PC-3 (cell line): ENCODE measurements at regions not wholly inside any gene's neighbourhood (a gene's known extent, or its start where the extent isn't known, plus 50 kb on each side); places are given as distances from the start of the nearest gene placed in this dataset.
"Not testable (repeated sequence)": the region's sequence is repeated elsewhere in the genome, so short reads cannot be mapped to it uniquely, and the experiment has no call there.

Experiments
- ATAC-seq: fragments of 200-7000 bp; cut with Tn5 transposase; 2 replicates; pipeline ENCODE4 v1.9.1; 2020; ENCODE audit warnings: mild to moderate bottlenecking, moderate library complexity
- BruUV-seq: library from RNA; stranded (reverse); fragments of 400-500 nt; replicated peaks from 2 replicates; lab custom pipeline; 2021; lab: Mats Ljungman, UMichigan
- CTCF ChIA-PET: fragments of 300-600 bp; sonication (Branson Sonifier 250); formaldehyde crosslinking; loops from one replicate; lab custom pipeline; 2022; ENCODE audit warnings: antibody characterized with exemption; lab: Charles Lee
- POLR2A ChIA-PET: fragments of 300-600 bp; sonication (Branson Sonifier 250); formaldehyde crosslinking; loops from one replicate; lab custom pipeline; 2022; ENCODE audit warnings: antibody characterized with exemption; ENCODE audit not compliant: unreplicated experiment; lab: Charles Lee
- DNase-seq: peaks from one replicate; pipeline ENCODE4 v3.0.0-alpha.2; 2015
- H2AFZ ChIP-seq: fragments of 300-600 bp; sonication (generic); 2 replicates; pipeline ENCODE4 v1.6.0; 2016; ENCODE audit warnings: antibody characterized with exemption, low read length
- H3F3A ChIP-seq: fragments of 300-600 bp; sonication (generic); one replicate; pipeline ENCODE4 v1.6.0; 2017; ENCODE audit warnings: antibody characterized with exemption, low read length, control low read depth, mild to moderate bottlenecking; ENCODE audit not compliant: unreplicated experiment
- H3K27ac ChIP-seq: fragments of 300-600 bp; sonication (generic); 2 replicates; pipeline ENCODE4 v1.5.1; 2016; ENCODE audit warnings: mild to moderate bottlenecking, low read length
- H3K27me3 ChIP-seq: fragments of 300-600 bp; sonication (generic); 2 replicates; pipeline ENCODE4 v1.6.1; 2016; ENCODE audit warnings: low read length, mixed read lengths
- H3K36me3 ChIP-seq: fragments of 300-600 bp; sonication (generic); 2 replicates; pipeline ENCODE4 v1.6.1; 2016; ENCODE audit warnings: low read depth, mixed run types, low read length, mixed read lengths
- H3K4me1 ChIP-seq: fragments of 300-600 bp; sonication (generic); 2 replicates; pipeline ENCODE4 v1.5.1; 2016; ENCODE audit warnings: low read length; ENCODE audit not compliant: insufficient read depth
- H3K4me2 ChIP-seq: fragments of 300-600 bp; sonication (generic); 2 replicates; pipeline ENCODE4 v1.6.0; 2016; ENCODE audit warnings: low read length
- H3K4me3 ChIP-seq: fragments of 300-600 bp; sonication (generic); 2 replicates; pipeline ENCODE4 v1.5.1; 2016; ENCODE audit warnings: mild to moderate bottlenecking, low read length, mixed read lengths
- H3K79me2 ChIP-seq: fragments of 300-600 bp; sonication (generic); 2 replicates; pipeline ENCODE4 v1.6.1; 2017; ENCODE audit warnings: low read length, mixed read lengths
- H3K9ac ChIP-seq: fragments of 300-600 bp; sonication (generic); 2 replicates; pipeline ENCODE4 v1.6.0; 2016; ENCODE audit warnings: mild to moderate bottlenecking, low read length
- H3K9me2 ChIP-seq: fragments of 300-600 bp; sonication (generic); replicated peaks from 2 replicates; pipeline ENCODE4 v1.6.1; 2016; ENCODE audit warnings: mixed run types, low read length, mixed read lengths
- H3K9me3 ChIP-seq: fragments of 300-600 bp; sonication (generic); 2 replicates; pipeline ENCODE4 v1.6.1; 2016; ENCODE audit warnings: low read length, mixed read lengths
- H4K20me1 ChIP-seq: fragments of 300-600 bp; sonication (generic); 2 replicates; pipeline ENCODE4 v1.6.1; 2016; ENCODE audit warnings: low read length, mixed read lengths
- EZH2 ChIP-seq: fragments of 300-600 bp; sonication (generic); IDR thresholded peaks from one replicate; pipeline ENCODE4 v1.6.1; 2017; ENCODE audit warnings: antibody characterized with exemption, mild to moderate bottlenecking, low read length; ENCODE audit not compliant: unreplicated experiment
- EZH2phosphoT487 ChIP-seq: fragments of 300-600 bp; sonication (generic); IDR thresholded peaks from 2 replicates; pipeline ENCODE4 v1.6.1; 2018; ENCODE audit warnings: mild to moderate bottlenecking, antibody characterized with exemption, low read length, borderline replicate concordance
- intact Hi-C: fragments of 100-400 bp; cut with micrococcal nuclease; formaldehyde crosslinking; loops from 2 replicates; pipeline ENCODE4 v1.9.0; 2023
- TF ChIP-seq, protein P1 (sequence below): fragments of 300-600 bp; sonication (generic); conservative IDR thresholded peaks from 2 replicates; pipeline ENCODE4 v1.5.1; 2017; ENCODE audit warnings: antibody characterized with exemption, low read depth, mild to moderate bottlenecking, low read length

DNA sequence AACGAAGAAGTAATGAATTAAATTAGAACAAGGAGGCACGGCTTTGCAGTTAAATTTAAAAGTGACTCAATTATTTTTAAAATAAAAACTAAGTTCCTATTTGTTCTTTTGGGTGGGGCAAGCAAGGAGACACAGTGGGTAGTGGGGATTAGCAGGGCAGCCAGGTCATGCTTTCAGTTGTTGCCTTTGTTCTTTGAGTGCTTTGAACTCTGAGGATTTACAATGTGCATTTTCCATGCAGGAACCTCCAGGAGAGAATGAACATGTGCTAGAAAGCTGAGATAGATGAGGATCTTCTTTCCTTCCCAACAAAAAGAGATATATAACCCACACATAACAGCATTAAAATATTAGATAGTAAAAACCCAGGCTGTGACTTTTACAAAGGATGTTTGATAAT lies 420.4 kb upstream of the CTSO start:
- Histone ChIP-seq H2AFZ (peak overlapping the region; percentile 26; the same call in 1 of the 2 replicates), H3K9ac (no peak overlapping the region), H3K79me2 (no peaks in the 10 kb centered on the region), H3K27ac (no peak overlapping the region), H3K9me3 (no peaks in the 10 kb centered on the region), H3K4me3 (no peak overlapping the region), H3K36me3 (no peaks in the 10 kb centered on the region), H3K4me1 (peaks cover 27% of the 10 kb centered on the region), H4K20me1 (no peaks in the 10 kb centered on the region), H3K27me3 (no peaks in the 10 kb centered on the region), H3F3A (no peaks in the 10 kb centered on the region), H3K9me2 (no peaks in the 10 kb centered on the region), H3K4me2 (no peak overlapping the region)
- no peak for TF ChIP-seq EZH2
- BruUV-seq = no TSS peak
- no peak for ATAC-seq
- ChIA-PET CTCF (no interaction called here), POLR2A (no interaction called here)
- intact Hi-C loops = no loop called here
- DNase-seq = no peak

DNA sequence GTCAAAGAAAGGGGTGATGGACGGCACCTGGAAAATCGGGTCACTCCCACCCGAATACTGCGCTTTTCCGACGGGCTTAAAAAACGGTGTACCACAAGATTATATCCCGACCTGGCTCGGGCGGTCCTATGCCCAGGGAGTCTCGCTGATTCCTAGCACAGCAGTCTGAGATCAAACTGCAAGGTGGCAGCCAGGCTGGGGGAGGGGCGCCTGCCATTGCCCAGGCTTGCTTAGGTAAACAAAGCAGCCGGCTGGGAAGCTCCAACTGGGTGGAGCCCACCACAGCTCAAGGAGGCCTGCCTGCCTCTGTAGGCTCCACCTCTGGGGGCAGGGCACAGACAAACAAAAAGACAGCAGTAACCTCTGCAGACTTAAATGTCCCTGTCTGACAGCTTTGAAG lies 413.8 kb upstream of the CTSO start:
- H4K20me1 ChIP-seq, CTCF ChIA-PET, H3K9ac ChIP-seq, BruUV-seq, H2AFZ ChIP-seq, H3K36me3 ChIP-seq, H3K9me3 ChIP-seq, H3K4me2 ChIP-seq, H3K27ac ChIP-seq, H3K4me3 ChIP-seq, H3K27me3 ChIP-seq, H3F3A ChIP-seq, POLR2A ChIA-PET, H3K9me2 ChIP-seq, intact Hi-C loops, H3K79me2 ChIP-seq, ATAC-seq, H3K4me1 ChIP-seq, DNase-seq: not testable (repeated sequence)

DNA sequence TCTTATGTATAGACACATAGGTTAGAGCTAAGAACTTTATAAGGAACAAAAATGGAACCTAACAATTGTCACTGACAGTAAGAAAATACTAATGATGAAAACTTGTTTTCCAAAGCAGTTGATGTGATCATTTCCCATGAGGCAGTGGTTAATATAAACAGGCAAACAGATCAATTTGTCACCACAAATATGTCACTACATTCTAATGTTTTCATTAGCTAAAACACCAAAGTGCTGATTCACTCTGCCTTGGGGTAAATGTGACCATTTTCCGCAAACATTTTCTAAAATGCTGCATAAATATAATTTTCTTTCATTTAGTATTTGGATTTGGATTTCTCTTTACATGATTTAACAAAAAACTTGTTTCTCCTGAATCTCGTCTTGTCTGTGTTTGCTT lies 408.9 kb upstream of the CTSO start:
- TF ChIP-seq EZH2phosphoT487 = no peak
- no peak for TF ChIP-seq EZH2
- TF ChIP-seq, protein P1, sequence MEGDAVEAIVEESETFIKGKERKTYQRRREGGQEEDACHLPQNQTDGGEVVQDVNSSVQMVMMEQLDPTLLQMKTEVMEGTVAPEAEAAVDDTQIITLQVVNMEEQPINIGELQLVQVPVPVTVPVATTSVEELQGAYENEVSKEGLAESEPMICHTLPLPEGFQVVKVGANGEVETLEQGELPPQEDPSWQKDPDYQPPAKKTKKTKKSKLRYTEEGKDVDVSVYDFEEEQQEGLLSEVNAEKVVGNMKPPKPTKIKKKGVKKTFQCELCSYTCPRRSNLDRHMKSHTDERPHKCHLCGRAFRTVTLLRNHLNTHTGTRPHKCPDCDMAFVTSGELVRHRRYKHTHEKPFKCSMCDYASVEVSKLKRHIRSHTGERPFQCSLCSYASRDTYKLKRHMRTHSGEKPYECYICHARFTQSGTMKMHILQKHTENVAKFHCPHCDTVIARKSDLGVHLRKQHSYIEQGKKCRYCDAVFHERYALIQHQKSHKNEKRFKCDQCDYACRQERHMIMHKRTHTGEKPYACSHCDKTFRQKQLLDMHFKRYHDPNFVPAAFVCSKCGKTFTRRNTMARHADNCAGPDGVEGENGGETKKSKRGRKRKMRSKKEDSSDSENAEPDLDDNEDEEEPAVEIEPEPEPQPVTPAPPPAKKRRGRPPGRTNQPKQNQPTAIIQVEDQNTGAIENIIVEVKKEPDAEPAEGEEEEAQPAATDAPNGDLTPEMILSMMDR = no peak
- no peaks in the 10 kb centered on the region for H3K79me2 ChIP-seq
- no peak overlapping the region for H3K4me3 ChIP-seq
- no peaks in the 10 kb centered on the region for H3F3A ChIP-seq
- H3K9ac ChIP-seq = no peak overlapping the region
- no peaks in the 10 kb centered on the region for H3K36me3 ChIP-seq
- intact Hi-C loops = no loop called here
- H3K27me3 ChIP-seq = no peaks in the 10 kb centered on the region
- no TSS peak for BruUV-seq
- H3K9me3 ChIP-seq = no peaks in the 10 kb centered on the region
- H3K9me2 ChIP-seq = no peaks in the 10 kb centered on the region
- H3K27ac ChIP-seq = no peak overlapping the region
- DNase-seq (peak; percentile 52), ATAC-seq (no peak)
- peaks cover 9% of the 10 kb centered on the region; the same call in 1 of the 2 replicates for H3K4me1 ChIP-seq
- ChIA-PET POLR2A (no interaction called here), CTCF (no interaction called here)
- H2AFZ ChIP-seq = peak overlapping the region; percentile 25; the same call in 1 of the 2 replicates
- H4K20me1 ChIP-seq = no peaks in the 10 kb centered on the region
- no peak overlapping the region for H3K4me2 ChIP-seq
